OCI-LY7 (cell line): ENCODE measurements at regions not wholly inside any gene's neighbourhood (a gene's known extent, or its start where the extent isn't known, plus 50 kb on each side); places are given as distances from the start of the nearest gene placed in this dataset.

Source experiments
- BruUV-seq: library from RNA; stranded (reverse); fragments of 400-500 nt; replicated peaks from 2 replicates; lab custom pipeline; 2021; lab: Mats Ljungman, UMichigan
- CTCF ChIA-PET: fragments of 300-600 bp; sonication (Branson Sonifier 250); formaldehyde crosslinking; loops from one replicate; lab custom pipeline; 2022; ENCODE audit warnings: antibody characterized with exemption; ENCODE audit not compliant: unreplicated experiment; lab: Charles Lee
- POLR2A ChIA-PET: fragments of 300-600 bp; sonication (Branson Sonifier 250); formaldehyde crosslinking; loops from one replicate; lab custom pipeline; 2022; ENCODE audit warnings: antibody characterized with exemption; lab: Charles Lee
- DNase-seq: peaks from one replicate; pipeline ENCODE4 v3.0.0-alpha.2; 2015; ENCODE audit warnings: low spot score
- H2AFZ ChIP-seq: fragments of 200-600 bp; sonication (generic), shearing (Covaris generic); 2 replicates; pipeline ENCODE4 v1.6.1; 2014; ENCODE audit warnings: mild to moderate bottlenecking, antibody characterized with exemption, low read length, moderate library complexity
- H3K27ac ChIP-seq: fragments of 200-600 bp; sonication (generic); 2 replicates; pipeline ENCODE4 v1.5.1; 2014; ENCODE audit warnings: mixed run types, low read depth, mild to moderate bottlenecking, moderate library complexity, low read length, inconsistent platforms; ENCODE audit not compliant: poor library complexity, severe bottlenecking
- H3K36me3 ChIP-seq: fragments of 200-600 bp; sonication (generic); 2 replicates; pipeline ENCODE4 v1.6.1; 2014; ENCODE audit warnings: mild to moderate bottlenecking, antibody characterized with exemption, low read length, moderate library complexity, mixed read lengths; ENCODE audit not compliant: insufficient read depth
- H3K4me1 ChIP-seq: fragments of 200-600 bp; sonication (generic); 2 replicates; pipeline ENCODE4 v1.5.1; 2014; ENCODE audit warnings: mild to moderate bottlenecking, low read length; ENCODE audit not compliant: insufficient read depth, poor library complexity, severe bottlenecking
- H3K4me2 ChIP-seq: fragments of 200-600 bp; sonication (generic); 2 replicates; pipeline ENCODE4 v1.6.1; 2014; ENCODE audit warnings: mild to moderate bottlenecking, low read length
- H3K4me3 ChIP-seq: fragments of 200-600 bp; sonication (generic); 2 replicates; pipeline ENCODE4 v1.5.1; 2014; ENCODE audit warnings: mild to moderate bottlenecking, low read depth, low read length; ENCODE audit not compliant: poor library complexity, severe bottlenecking
- H3K79me2 ChIP-seq: fragments of 200-600 bp; sonication (generic); 2 replicates; pipeline ENCODE4 v1.6.1; 2016; ENCODE audit warnings: low read depth, mild to moderate bottlenecking, low read length, moderate library complexity, mixed read lengths; ENCODE audit not compliant: insufficient read depth
- H3K9me2 ChIP-seq: fragments of 200-600 bp; sonication (generic); 2 replicates; pipeline ENCODE4 v1.6.1; 2016; ENCODE audit warnings: mild to moderate bottlenecking, low read length, mixed read lengths; ENCODE audit not compliant: insufficient read depth
- H3K9me3 ChIP-seq: fragments of 200-600 bp; sonication (generic); 2 replicates; pipeline ENCODE4 v1.6.1; 2014; ENCODE audit warnings: mild to moderate bottlenecking, mixed run types, low read length, mixed read lengths
- H4K20me1 ChIP-seq: fragments of 200-600 bp; sonication (generic); 2 replicates; pipeline ENCODE4 v1.6.1; 2014; ENCODE audit warnings: mild to moderate bottlenecking, antibody characterized with exemption, low read length, moderate library complexity, mixed read lengths; ENCODE audit not compliant: insufficient read depth
- CTCF ChIP-seq: fragments of 200-600 bp; sonication (generic); conservative IDR thresholded peaks from 2 replicates; pipeline ENCODE4 v1.5.1; 2014; ENCODE audit warnings: mild to moderate bottlenecking, antibody characterized with exemption, low read length, moderate library complexity, mixed read lengths
- EZH2phosphoT487 ChIP-seq: fragments of 200-600 bp; sonication (generic); IDR thresholded peaks from 2 replicates; pipeline ENCODE4 v1.6.1; 2018; ENCODE audit warnings: low read depth, borderline replicate concordance, mild to moderate bottlenecking, mixed run types, antibody characterized with exemption, low read length, moderate library complexity, mixed read lengths
- intact Hi-C: fragments of 100-400 bp; cut with micrococcal nuclease; formaldehyde crosslinking; loops from one replicate; pipeline ENCODE4 v1.10.0; 2022; ENCODE audit not compliant: unreplicated experiment

- Histone ChIP-seq H3K4me2 (no peak overlapping the region), H2AFZ (no peak overlapping the region), H3K4me3 (no peak overlapping the region), H3K9me2 (no peaks in the 10 kb centered on the region), H3K9me3 (no peaks in the 10 kb centered on the region), H3K36me3 (no peaks in the 10 kb centered on the region), H3K79me2 (no peaks in the 10 kb centered on the region), H3K4me1 (no peaks in the 10 kb centered on the region), H3K27ac (no peak overlapping the region), H4K20me1 (no peaks in the 10 kb centered on the region)
- CTCF ChIA-PET: no interaction called here
- POLR2A ChIA-PET: no interaction called here
- DNase-seq: no peak
- BruUV-seq: no TSS peak
- intact Hi-C loops: no loop called here
- TF ChIP-seq EZH2phosphoT487 (no peak), CTCF (no peak)
These were observed 62.3 kb upstream of the SNTG2 start for GRCh38 chr2:888211-888801.

GRCh38 chr2:887639-888038, 63.0 kb upstream of the SNTG2 start:
- no TSS peak for BruUV-seq
- CTCF ChIA-PET: no interaction called here

More at GRCh38 chr2:887639-888038, 63.0 kb upstream of the SNTG2 start:
- no peaks in the 10 kb centered on the region for H3K4me1 ChIP-seq
- H3K4me3 ChIP-seq: no peak overlapping the region
- POLR2A ChIA-PET: no interaction called here
- TF ChIP-seq CTCF: no peak
- TF ChIP-seq EZH2phosphoT487: no peak
- H3K9me3 ChIP-seq: no peaks in the 10 kb centered on the region
- H3K79me2 ChIP-seq: no peaks in the 10 kb centered on the region
- DNase-seq: no peak
- no peaks in the 10 kb centered on the region for H4K20me1 ChIP-seq
- no peak overlapping the region for H2AFZ ChIP-seq
- H3K4me2 ChIP-seq: no peak overlapping the region
- H3K27ac ChIP-seq: no peak overlapping the region
- no peaks in the 10 kb centered on the region for H3K9me2 ChIP-seq
- H3K36me3 ChIP-seq: no peaks in the 10 kb centered on the region
- intact Hi-C loops: no loop called here
